GM19351 (cell line): ENCODE measurements at regions not wholly inside any gene's neighbourhood (a gene's known extent, or its start where the extent isn't known, plus 50 kb on each side); places are given as distances from the start of the nearest gene placed in this dataset.

ENCODE experiments used
- ATAC-seq: cut with Tn5 transposase; IDR thresholded peaks from one replicate; pipeline ENCODE4 v1.9.1; 2021; ENCODE audit warnings: mild to moderate bottlenecking, moderate library complexity; ENCODE audit not compliant: unreplicated experiment

GRCh38 chr18:55830544-55830943 is 242.6 kb upstream of the TCF4 start:
- no peak for ATAC-seq

- no peak for ATAC-seq
These were observed 233.2 kb upstream of the TCF4 start for GRCh38 chr18:55821219-55821618.

- ATAC-seq: no peak
These were observed 231.5 kb upstream of the TCF4 start for GRCh38 chr18:55819448-55819847.

GRCh38 chr18:55818284-55818683 is 230.3 kb upstream of the TCF4 start:
- ATAC-seq: no peak

- no peak for ATAC-seq
These were observed 223.9 kb upstream of the TCF4 start for GRCh38 chr18:55811925-55812324.

- ATAC-seq: no peak
These were observed 217.7 kb upstream of the TCF4 start for GRCh38 chr18:55805666-55806065.

GRCh38 chr18:55795101-55795669 is 207.2 kb upstream of the TCF4 start:
- no peak for ATAC-seq

GRCh38 chr18:55794288-55795052 is 206.5 kb upstream of the TCF4 start:
- ATAC-seq: no peak

- ATAC-seq: no peak
These were observed 202.3 kb upstream of the TCF4 start for GRCh38 chr18:55790296-55790695.

GRCh38 chr18:55787536-55788073 is 199.6 kb upstream of the TCF4 start:
- ATAC-seq: no peak

- no peak for ATAC-seq
These were observed 198.8 kb upstream of the TCF4 start for GRCh38 chr18:55786651-55787272.

- no peak for ATAC-seq
These were observed 195.9 kb upstream of the TCF4 start for GRCh38 chr18:55783921-55784320.

GRCh38 chr18:55781481-55781957 is 193.5 kb upstream of the TCF4 start:
- ATAC-seq: no peak

- ATAC-seq: no peak
These were observed 192.6 kb upstream of the TCF4 start for GRCh38 chr18:55780586-55781071.

GRCh38 chr18:55779691-55780585 is 191.9 kb upstream of the TCF4 start:
- ATAC-seq: peak; percentile 37

GRCh38 chr18:55778788-55779690 is 191.0 kb upstream of the TCF4 start:
- peak; percentile 34 for ATAC-seq

- ATAC-seq: no peak
These were observed 189.8 kb upstream of the TCF4 start for GRCh38 chr18:55777666-55778304.

GRCh38 chr18:55775972-55776371 is 188.0 kb upstream of the TCF4 start:
- ATAC-seq: no peak

- no peak for ATAC-seq
These were observed 186.5 kb upstream of the TCF4 start for GRCh38 chr18:55774505-55774904.
